HG02884 (cell line): ENCODE measurements at regions not wholly inside any gene's neighbourhood (a gene's known extent, or its start where the extent isn't known, plus 50 kb on each side); places are given as distances from the start of the nearest gene placed in this dataset.
A peak's percentile ranks its signal among the peaks of the same experiment; 100 is the strongest.
"Not testable (repeated sequence)": the region's sequence is repeated elsewhere in the genome, so short reads cannot be mapped to it uniquely, and the experiment has no call there.

Experiments
- ATAC-seq: cut with Tn5 transposase; IDR thresholded peaks from one replicate; pipeline ENCODE4 v1.9.1; 2021; ENCODE audit warnings: mild to moderate bottlenecking, moderate library complexity; ENCODE audit not compliant: unreplicated experiment

- ATAC-seq, result no peak
These were observed 85.1 kb downstream of the NIBAN1 start for GRCh38 chr1:184889166-184889565.

DNA sequence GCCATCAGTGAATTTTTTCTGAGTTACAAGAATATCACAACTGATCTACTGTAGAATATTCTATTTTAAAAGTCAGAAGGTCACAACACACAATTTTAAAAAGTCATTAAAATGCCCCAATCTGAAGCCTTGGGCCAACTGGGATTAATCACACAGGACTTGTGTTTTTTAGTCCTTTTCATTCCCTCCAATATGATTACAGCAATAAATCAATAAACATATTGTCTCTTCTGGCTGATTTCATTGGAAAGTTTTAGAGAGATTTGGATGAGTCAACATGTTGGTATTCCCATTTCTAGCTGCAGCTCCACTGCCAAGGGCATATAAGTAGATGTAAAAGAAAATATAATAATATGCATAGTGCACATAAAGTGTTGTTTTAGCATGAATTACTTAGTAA is 85.8 kb downstream of the NIBAN1 start:
- ATAC-seq, result no peak

- no peak for ATAC-seq
These were observed 91.1 kb downstream of the NIBAN1 start for GRCh38 chr1:184882957-184883815.

DNA sequence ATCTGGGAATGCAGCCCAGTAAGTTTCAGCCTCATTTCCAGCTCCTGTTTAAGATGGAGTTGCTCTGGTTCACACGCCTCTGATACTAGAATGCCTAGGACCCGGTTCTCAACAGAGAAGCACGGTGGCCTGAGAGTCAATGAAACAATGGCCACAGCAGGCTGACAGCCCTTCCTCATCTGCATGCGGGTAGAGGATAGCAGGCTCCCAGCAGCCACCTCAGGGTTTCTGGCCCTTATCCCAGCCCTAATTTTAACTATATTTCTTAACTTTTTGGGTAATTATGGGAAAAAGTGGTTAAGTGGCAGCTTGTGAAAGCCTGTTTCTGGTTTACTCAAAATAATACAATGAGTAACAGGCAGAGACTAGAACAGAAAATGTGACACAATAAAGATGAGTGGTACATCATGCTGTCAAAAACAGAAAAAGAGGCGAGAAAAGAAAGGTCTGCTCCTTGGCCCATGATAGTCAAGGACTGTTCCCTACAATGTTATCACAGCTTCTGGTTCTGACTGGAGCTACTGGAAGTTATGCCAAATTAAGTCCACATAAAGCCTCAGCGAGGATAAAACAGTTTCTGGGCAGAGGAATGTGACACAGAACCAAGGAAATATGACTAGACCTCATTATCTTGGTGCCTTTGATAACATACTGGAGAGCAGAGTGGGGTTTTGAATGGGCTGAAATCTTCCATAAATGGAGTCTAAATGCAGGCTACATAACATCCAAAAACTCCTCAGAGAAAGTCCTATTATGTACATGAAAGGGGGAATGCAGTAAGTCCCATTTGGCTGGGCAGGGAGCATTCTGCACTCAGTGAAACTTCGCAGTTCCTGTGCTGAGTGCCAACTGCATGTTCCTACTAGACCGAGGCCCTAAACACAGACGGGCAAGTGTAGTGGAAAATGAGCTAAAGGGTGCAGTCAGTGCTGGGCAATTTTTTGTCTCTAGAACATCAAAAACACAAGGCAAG is 92.1 kb downstream of the NIBAN1 start:
- peak; percentile 56 for ATAC-seq

DNA sequence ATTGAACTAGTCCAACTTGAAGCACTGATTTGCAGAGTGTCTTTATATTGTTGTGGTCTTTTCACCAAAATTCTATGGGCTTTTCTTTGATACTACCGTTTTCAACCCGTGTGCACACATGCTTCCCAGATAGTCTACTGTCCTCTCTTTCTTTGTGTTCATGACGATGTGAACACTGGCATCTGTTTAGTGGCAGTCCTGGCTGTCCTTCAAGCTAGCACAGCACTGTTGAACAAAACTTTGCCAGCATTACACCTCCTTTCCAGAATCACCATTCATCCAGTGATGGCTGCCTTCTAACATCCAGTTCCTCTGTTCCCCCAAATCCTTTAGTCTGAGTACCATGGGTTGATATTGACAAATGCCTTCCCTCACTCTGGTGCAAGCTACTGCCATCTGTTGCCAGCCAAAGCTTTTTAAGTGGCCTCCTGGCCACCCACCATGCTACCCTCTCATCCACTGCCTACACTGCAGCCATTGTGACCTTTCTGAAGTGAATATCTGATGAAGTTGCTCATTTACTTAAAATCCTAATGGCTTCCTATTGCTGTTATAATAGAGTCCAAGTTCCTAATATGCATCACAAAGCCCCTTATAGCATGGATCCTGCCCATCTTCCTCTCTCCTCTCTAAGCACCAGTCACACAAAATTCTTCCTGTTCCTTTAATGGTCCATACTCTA is 94.3 kb downstream of the NIBAN1 start:
- no peak for ATAC-seq

GRCh38 chr1:184878602-184879001 is 95.7 kb downstream of the NIBAN1 start:
- ATAC-seq, result no peak

- no peak for ATAC-seq
These were observed 96.3 kb downstream of the NIBAN1 start for GRCh38 chr1:184878002-184878401.

DNA sequence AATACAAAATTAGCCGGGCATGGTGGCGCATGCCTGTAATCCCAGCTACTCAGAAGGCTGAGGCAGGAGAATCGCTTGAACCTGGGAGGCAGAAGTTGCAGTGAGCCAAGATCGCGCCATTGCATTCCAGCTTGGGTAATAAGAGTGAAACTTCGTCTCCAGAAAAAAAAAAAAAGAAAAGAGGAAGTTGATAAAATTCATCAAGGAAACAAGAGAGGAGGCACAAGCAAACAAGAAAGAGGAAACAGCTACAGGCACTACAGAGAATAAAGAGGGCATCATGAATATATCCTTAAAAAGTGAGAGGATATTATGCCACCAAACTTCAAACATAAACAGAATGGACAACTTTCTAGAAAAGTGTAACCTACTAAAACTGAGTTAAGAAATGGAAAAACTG is 98.3 kb downstream of the NIBAN1 start:
- ATAC-seq, result not testable (repeated sequence)

DNA sequence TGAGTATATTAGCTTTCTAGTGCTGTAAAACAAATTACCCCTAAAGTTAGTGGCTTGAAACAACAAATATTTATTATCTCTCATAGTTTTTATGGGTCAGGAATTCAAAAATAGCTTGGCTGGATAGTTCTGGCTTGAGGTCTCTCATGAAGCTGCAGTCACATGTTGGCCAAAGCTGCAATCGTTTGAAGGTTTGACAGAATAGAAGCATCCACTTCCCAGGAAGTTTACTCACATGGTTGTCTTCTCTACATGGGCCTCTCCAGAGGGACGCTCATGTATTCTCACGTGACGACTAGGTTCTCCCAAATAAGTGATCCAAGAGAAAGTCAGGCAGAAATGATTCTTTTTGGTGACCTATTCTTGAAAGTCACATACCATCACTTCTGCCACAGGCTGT is 99.1 kb downstream of the NIBAN1 start:
- ATAC-seq, result no peak

- ATAC-seq, result no peak
These were observed 104.0 kb downstream of the NIBAN1 start for GRCh38 chr1:184870319-184870718.

- no peak for ATAC-seq
These were observed 106.2 kb downstream of the NIBAN1 start for GRCh38 chr1:184867866-184868689.

DNA sequence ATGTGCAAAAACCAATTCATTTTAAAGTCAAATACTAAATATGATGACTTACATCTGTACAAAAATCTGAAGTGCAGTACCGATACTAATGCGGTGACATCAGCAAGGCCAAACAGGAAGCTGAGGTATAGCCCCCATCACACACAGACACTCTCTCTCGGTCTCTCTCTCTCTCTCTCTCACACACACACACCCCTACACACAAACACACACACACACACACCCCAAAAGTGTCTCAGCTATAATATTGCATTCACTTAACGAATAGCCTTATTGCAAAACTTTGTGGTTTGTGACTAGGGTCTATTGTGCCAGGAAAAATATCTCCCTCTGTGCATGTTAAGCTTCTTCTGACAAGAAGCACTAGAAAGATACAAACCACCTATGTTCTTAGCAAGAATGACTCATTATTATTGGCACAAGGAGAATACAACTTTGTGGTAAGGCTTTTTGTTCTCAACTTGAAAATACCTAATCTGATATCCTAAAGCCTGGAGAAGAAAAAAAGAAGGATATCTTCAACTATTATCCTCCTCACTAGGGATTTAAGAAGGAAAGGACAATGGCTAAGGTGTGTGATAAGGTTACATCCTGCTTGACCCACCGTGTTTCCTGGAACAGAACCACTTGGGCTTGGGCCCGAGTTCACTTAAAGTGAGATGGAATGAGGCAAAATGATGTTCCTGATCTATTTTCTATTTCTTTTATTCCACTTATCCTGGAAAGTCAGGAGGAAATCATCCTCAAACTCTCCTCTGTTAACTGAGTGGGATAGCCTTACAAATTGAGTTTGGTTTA is 107.1 kb downstream of the NIBAN1 start:
- peak; percentile 86 for ATAC-seq

- peak; percentile 15 for ATAC-seq
These were observed 107.7 kb downstream of the NIBAN1 start for GRCh38 chr1:184866586-184866985.

DNA sequence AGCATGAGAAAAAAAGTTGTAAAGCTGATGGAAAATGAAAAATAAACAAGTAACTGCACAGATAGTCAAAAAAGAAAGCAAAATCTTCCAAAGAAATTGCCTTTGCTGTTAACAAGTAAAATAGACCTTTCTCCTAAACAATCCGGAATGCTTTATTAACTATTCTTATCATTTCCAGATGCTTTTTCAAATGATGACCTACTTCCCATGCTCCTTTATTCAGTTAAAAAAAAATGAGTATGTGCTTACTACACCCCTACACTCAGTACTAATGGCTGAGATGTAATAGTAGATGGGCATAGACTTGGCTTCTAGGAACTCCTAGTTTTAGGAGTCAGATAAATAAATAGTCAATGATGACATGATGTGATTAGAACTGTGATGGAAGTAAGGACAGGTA is 108.5 kb downstream of the NIBAN1 start:
- ATAC-seq, result no peak

GRCh38 chr1:184861755-184862336 is 107.2 kb upstream of the EDEM3 start:
- ATAC-seq, result no peak

DNA sequence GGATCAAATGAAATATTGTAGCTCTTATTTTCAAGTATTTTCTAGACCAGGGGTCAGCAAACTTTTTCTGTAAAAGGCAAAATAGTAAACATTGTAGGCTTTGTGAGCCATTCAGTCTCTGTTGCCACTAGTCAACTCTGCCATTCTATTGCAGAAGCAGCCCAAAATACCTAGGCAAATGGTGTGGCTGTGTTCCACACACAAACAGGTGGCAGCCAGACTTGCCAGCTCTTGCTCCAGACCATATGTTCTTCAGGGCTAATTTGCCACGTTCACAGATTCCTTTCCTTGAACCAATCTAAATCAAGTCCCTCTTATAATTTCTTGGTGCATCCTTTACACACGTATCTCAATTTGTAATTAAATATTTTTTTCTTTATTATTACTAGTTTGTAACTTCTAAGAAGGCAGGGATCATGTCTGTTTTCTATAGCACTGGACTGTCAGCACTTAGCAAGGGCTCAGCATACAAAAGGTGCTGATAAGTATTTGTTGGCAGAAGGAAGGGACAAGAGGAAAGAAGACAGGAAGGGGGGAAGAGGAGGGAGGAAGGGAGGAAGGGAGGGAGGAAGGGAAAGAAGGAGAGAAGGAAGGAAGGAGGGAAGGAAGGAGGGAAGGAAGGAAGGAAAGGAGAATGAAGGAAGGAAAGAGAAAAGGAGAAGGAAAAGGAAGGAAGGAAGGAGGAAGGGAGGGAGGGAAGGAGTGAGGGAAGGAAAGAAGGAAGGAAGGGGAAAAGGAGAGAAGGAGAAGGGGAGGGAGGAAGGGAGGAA is 106.5 kb upstream of the EDEM3 start:
- peak; percentile 57 for ATAC-seq

DNA sequence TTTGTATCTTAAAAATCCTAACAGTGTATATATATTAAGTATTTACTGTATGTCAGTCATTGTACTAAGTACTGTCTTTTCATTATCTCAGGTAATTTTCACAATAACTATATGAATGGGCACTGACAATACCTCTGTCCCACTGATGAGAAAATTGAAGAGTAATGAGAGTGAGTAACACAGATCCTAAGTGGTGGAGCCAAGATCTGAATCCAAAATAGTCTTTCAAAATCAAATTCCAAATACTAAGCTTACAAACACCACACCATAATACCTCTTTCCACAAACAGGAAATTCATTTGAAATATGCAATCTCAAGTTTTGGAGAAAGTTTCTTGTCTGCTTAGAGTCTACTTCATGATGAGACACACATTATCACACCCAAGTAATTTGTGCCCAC is 105.9 kb upstream of the EDEM3 start:
- no peak for ATAC-seq

DNA sequence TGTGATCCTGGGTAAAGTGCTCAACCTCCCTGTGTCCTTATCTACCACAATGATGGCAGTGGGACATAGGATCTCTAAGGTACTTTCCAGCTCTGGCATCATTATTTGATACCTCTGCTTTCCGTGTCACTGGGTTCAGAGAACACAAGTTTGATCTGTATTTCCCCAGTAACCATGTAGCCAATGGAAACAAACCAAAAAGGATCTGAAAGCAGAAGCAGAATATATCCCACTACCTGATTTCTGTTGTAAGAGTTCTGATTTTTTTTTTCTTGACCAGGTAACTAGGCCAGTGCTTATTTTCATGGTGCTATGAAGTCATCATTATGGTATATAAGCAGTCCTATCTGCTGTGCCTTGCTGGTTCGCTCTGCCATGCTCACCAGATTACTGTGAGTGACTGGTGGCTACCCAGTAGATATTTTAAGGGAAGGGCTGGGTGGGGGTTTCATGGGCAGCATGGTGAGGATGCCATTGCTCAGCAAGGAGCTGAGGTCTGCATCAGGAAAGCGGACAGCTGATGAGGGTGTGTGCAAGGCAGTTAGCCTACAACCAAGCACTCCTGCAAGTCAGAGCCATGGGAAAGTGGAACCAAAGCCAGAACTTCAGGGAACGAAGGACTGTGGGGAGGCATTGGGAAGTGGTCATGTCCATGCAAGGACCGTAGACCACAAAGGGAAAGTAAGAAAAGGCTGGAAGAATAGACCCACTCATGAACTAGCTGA is 104.9 kb upstream of the EDEM3 start:
- ATAC-seq, result peak; percentile 63
